MM.1S (cell line): ENCODE measurements at regions not wholly inside any gene's neighbourhood (a gene's known extent, or its start where the extent isn't known, plus 50 kb on each side); places are given as distances from the start of the nearest gene placed in this dataset.
"Not testable (repeated sequence)": the region's sequence is repeated elsewhere in the genome, so short reads cannot be mapped to it uniquely, and the experiment has no call there.

Experiments used
- DNase-seq: peaks from one replicate; pipeline ENCODE4 v3.0.0-alpha.2; 2015
- H2AFZ ChIP-seq: fragments of 300-600 bp; sonication (generic); 2 replicates; pipeline ENCODE4 v1.6.0; 2016; ENCODE audit warnings: antibody characterized with exemption, low read length
- H3F3A ChIP-seq: fragments of 300-600 bp; sonication (generic); 2 replicates; pipeline ENCODE4 v1.6.1; 2016; ENCODE audit warnings: mild to moderate bottlenecking, antibody characterized with exemption, low read length, moderate library complexity, mixed read lengths; ENCODE audit not compliant: insufficient read depth
- H3K27ac ChIP-seq: fragments of 300-600 bp; sonication (generic); 2 replicates; pipeline ENCODE4 v1.5.1; 2016; ENCODE audit warnings: mild to moderate bottlenecking, low read length
- H3K27me3 ChIP-seq: fragments of 300-600 bp; sonication (generic); replicated peaks from 2 replicates; pipeline ENCODE4 v1.6.0; 2016; ENCODE audit warnings: low read length; ENCODE audit not compliant: insufficient read depth
- H3K36me3 ChIP-seq: fragments of 300-600 bp; sonication (generic); replicated peaks from 2 replicates; pipeline ENCODE4 v1.6.1; 2016; ENCODE audit warnings: mild to moderate bottlenecking, low read length, mixed read lengths; ENCODE audit not compliant: insufficient read depth
- H3K4me1 ChIP-seq: fragments of 300-600 bp; sonication (generic); 2 replicates; pipeline ENCODE4 v1.6.1; 2016; ENCODE audit warnings: low read length, mixed read lengths
- H3K4me2 ChIP-seq: fragments of 300-600 bp; sonication (generic); 2 replicates; pipeline ENCODE4 v1.6.0; 2016; ENCODE audit warnings: low read depth, low read length
- H3K4me3 ChIP-seq: fragments of 300-600 bp; sonication (generic); 2 replicates; pipeline ENCODE4 v1.5.1; 2016; ENCODE audit warnings: low read length, mixed read lengths
- H3K79me2 ChIP-seq: fragments of 300-600 bp; sonication (generic); 2 replicates; pipeline ENCODE4 v1.6.1; 2016; ENCODE audit warnings: mixed run types, low read length, mixed read lengths
- H3K9ac ChIP-seq: fragments of 300-600 bp; sonication (generic); 2 replicates; pipeline ENCODE4 v1.6.1; 2016; ENCODE audit warnings: low read length, mixed read lengths
- H3K9me2 ChIP-seq: fragments of 300-600 bp; sonication (generic); replicated peaks from 2 replicates; pipeline ENCODE4 v1.6.1; 2016; ENCODE audit warnings: mild to moderate bottlenecking, low read length, mixed read lengths; ENCODE audit not compliant: insufficient read depth
- H3K9me3 ChIP-seq: fragments of 300-600 bp; sonication (generic); replicated peaks from 2 replicates; pipeline ENCODE4 v1.6.1; 2016; ENCODE audit warnings: mild to moderate bottlenecking, low read length, mixed read lengths; ENCODE audit not compliant: insufficient read depth
- H4K20me1 ChIP-seq: fragments of 300-600 bp; sonication (generic); 2 replicates; pipeline ENCODE4 v1.6.1; 2016; ENCODE audit warnings: mild to moderate bottlenecking, low read length, moderate library complexity, mixed read lengths; ENCODE audit not compliant: insufficient read depth
- CTCF ChIP-seq: fragments of 300-600 bp; sonication (generic); IDR thresholded peaks from 2 replicates; pipeline ENCODE4 v1.5.1; 2016; ENCODE audit warnings: antibody characterized with exemption, low read length, mixed read lengths
- EZH2 ChIP-seq: fragments of 300-600 bp; sonication (generic); optimal IDR thresholded peaks from 2 replicates; pipeline ENCODE3; 2017; ENCODE audit warnings: low read depth, mild to moderate bottlenecking, antibody characterized with exemption, low read length, mixed read lengths
- EZH2phosphoT487 ChIP-seq: fragments of 300-600 bp; sonication (generic); IDR thresholded peaks from 2 replicates; pipeline ENCODE4 v1.6.1; 2018; ENCODE audit warnings: antibody characterized with exemption, low read length

- no peaks in the 10 kb centered on the region for H3K79me2 ChIP-seq
- H3F3A ChIP-seq = no peaks in the 10 kb centered on the region
- H3K4me1 ChIP-seq = no peaks in the 10 kb centered on the region
- no peak overlapping the region for H3K9ac ChIP-seq
- DNase-seq = no peak
- no peaks in the 10 kb centered on the region for H3K9me2 ChIP-seq
- no peaks in the 10 kb centered on the region for H3K36me3 ChIP-seq
- no peak overlapping the region for H3K4me2 ChIP-seq
- H3K27ac ChIP-seq = no peak overlapping the region
- H4K20me1 ChIP-seq = no peaks in the 10 kb centered on the region
- H2AFZ ChIP-seq = no peak overlapping the region
- no peaks in the 10 kb centered on the region for H3K9me3 ChIP-seq
- no peaks in the 10 kb centered on the region for H3K27me3 ChIP-seq
- TF ChIP-seq EZH2phosphoT487 = no peak
- TF ChIP-seq EZH2 = no peak
- TF ChIP-seq CTCF = no peak
- no peak overlapping the region for H3K4me3 ChIP-seq
These were observed 103.4 kb downstream of the PPIAL4G start for GRCh38 chr1:148379697-148380096.

- Histone ChIP-seq H3K27ac (no peak overlapping the region), H3K4me1 (no peaks in the 10 kb centered on the region), H3K4me3 (no peak overlapping the region), H4K20me1 (no peaks in the 10 kb centered on the region), H2AFZ (no peak overlapping the region), H3K27me3 (no peaks in the 10 kb centered on the region), H3K9me2 (no peaks in the 10 kb centered on the region), H3K36me3 (no peaks in the 10 kb centered on the region), H3K9ac (no peak overlapping the region), H3K4me2 (no peak overlapping the region), H3F3A (no peaks in the 10 kb centered on the region), H3K9me3 (no peaks in the 10 kb centered on the region), H3K79me2 (no peaks in the 10 kb centered on the region)
- no peak for DNase-seq
- TF ChIP-seq CTCF (no peak), EZH2 (no peak), EZH2phosphoT487 (no peak)
These were observed 104.0 kb downstream of the PPIAL4G start for GRCh38 chr1:148379170-148379500.

- H3K27me3 ChIP-seq, H4K20me1 ChIP-seq, H3K4me3 ChIP-seq, H2AFZ ChIP-seq, DNase-seq, H3K79me2 ChIP-seq, H3K9me2 ChIP-seq, H3F3A ChIP-seq, H3K4me1 ChIP-seq, H3K9me3 ChIP-seq, H3K36me3 ChIP-seq, H3K9ac ChIP-seq, H3K27ac ChIP-seq, H3K4me2 ChIP-seq: not testable (repeated sequence)
These were observed 105.1 kb downstream of the PPIAL4G start for GRCh38 chr1:148377992-148378391.

GRCh38 chr1:148377045-148377444, 106.1 kb downstream of the PPIAL4G start:
- not testable (repeated sequence) for H3K79me2 ChIP-seq, H3K27ac ChIP-seq, H3F3A ChIP-seq, H2AFZ ChIP-seq, H3K4me3 ChIP-seq, H4K20me1 ChIP-seq, H3K9me2 ChIP-seq, H3K9ac ChIP-seq, H3K4me1 ChIP-seq, H3K27me3 ChIP-seq, H3K36me3 ChIP-seq, H3K4me2 ChIP-seq, DNase-seq, H3K9me3 ChIP-seq
